Karpas-422 (cell line): ENCODE measurements at regions not wholly inside any gene's neighbourhood (a gene's known extent, or its start where the extent isn't known, plus 50 kb on each side); places are given as distances from the start of the nearest gene placed in this dataset.

Experiments
- DNase-seq: peaks from one replicate; pipeline ENCODE4 v3.0.0-alpha.2; 2015
- H2AFZ ChIP-seq: fragments of 200-600 bp; sonication (generic); 2 replicates; pipeline ENCODE4 v1.6.1; 2014; ENCODE audit warnings: antibody characterized with exemption, low read length, mixed read lengths
- H3K27ac ChIP-seq: fragments of 200-600 bp; sonication (generic); 2 replicates; pipeline ENCODE4 v1.5.1; 2014; ENCODE audit warnings: mild to moderate bottlenecking, low read length, moderate library complexity
- H3K27me3 ChIP-seq: fragments of 200-600 bp; sonication (generic); 2 replicates; pipeline ENCODE4 v1.6.1; 2014; ENCODE audit warnings: low read length, mixed read lengths
- H3K36me3 ChIP-seq: fragments of 200-600 bp; sonication (generic); 2 replicates; pipeline ENCODE4 v1.6.1; 2014; ENCODE audit warnings: low read length, mixed read lengths; ENCODE audit not compliant: insufficient read depth
- H3K4me1 ChIP-seq: fragments of 200-600 bp; sonication (generic); 2 replicates; pipeline ENCODE4 v1.6.1; 2014; ENCODE audit warnings: mild to moderate bottlenecking, low read length, mixed read lengths
- H3K4me2 ChIP-seq: fragments of 200-600 bp; sonication (generic); 2 replicates; pipeline ENCODE4 v1.6.1; 2014; ENCODE audit warnings: low read length, low read depth, mild to moderate bottlenecking; ENCODE audit not compliant: poor library complexity, severe bottlenecking
- H3K4me3 ChIP-seq: fragments of 200-600 bp; sonication (generic); 2 replicates; pipeline ENCODE4 v1.5.1; 2014; ENCODE audit warnings: mild to moderate bottlenecking, antibody characterized with exemption, low read length, mixed read lengths
- H3K79me2 ChIP-seq: fragments of 200-600 bp; sonication (generic); 2 replicates; pipeline ENCODE4 v1.6.1; 2014; ENCODE audit warnings: mild to moderate bottlenecking, low read length, mixed read lengths
- H3K9ac ChIP-seq: fragments of 200-600 bp; sonication (generic); 2 replicates; pipeline ENCODE4 v1.6.0; 2014; ENCODE audit warnings: low read length
- H3K9me2 ChIP-seq: fragments of 200-600 bp; sonication (generic), shearing (Covaris generic); replicated peaks from 2 replicates; pipeline ENCODE4 v1.6.0; 2014; ENCODE audit warnings: mild to moderate bottlenecking, low read length, moderate library complexity; ENCODE audit not compliant: insufficient read depth
- H3K9me3 ChIP-seq: fragments of 300-700, 200-600 bp; sonication (generic); 2 replicates; pipeline ENCODE4 v1.6.1; 2014; ENCODE audit warnings: low read length, mixed read lengths
- H4K20me1 ChIP-seq: fragments of 200-600 bp; sonication (generic); 2 replicates; pipeline ENCODE4 v1.6.1; 2014; ENCODE audit warnings: mild to moderate bottlenecking, antibody characterized with exemption, low read length, low read depth; ENCODE audit not compliant: insufficient read depth

DNA sequence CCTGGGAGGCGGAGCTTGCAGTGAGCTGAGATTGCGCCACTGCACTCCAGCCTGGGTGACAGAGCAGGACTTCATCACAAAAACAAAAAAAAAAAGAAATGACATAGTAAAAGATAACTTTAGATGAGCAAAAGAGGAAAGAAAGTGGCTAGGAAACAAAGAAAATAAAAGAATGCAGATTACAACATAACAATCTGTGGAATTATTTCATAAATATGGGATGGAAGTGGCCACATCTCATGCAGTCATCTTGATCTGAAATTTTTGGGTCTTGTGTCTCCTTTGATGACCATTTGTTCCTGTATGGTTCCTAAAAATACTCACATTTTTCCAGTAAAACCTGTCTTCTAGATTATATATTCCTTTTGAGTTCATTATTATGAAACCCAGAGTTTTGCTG, 271.4 kb downstream of the SPRY1 start:
- no peak overlapping the region for H3K4me2 ChIP-seq
- no peak overlapping the region for H3K9ac ChIP-seq
- no peak overlapping the region for H3K27ac ChIP-seq
- no peaks in the 10 kb centered on the region for H4K20me1 ChIP-seq
- H3K36me3 ChIP-seq = no peaks in the 10 kb centered on the region
- no peaks in the 10 kb centered on the region for H3K9me3 ChIP-seq
- H3K4me1 ChIP-seq = no peaks in the 10 kb centered on the region
- H3K9me2 ChIP-seq = no peaks in the 10 kb centered on the region
- H2AFZ ChIP-seq = no peak overlapping the region
- no peaks in the 10 kb centered on the region for H3K79me2 ChIP-seq
- no peaks in the 10 kb centered on the region for H3K27me3 ChIP-seq
- DNase-seq = no peak
- H3K4me3 ChIP-seq = no peak overlapping the region

GRCh38 chr4:123671636-123672404, 275.2 kb downstream of the SPRY1 start:
- no peaks in the 10 kb centered on the region for H3K36me3 ChIP-seq
- H3K27ac ChIP-seq = no peak overlapping the region
- no peaks in the 10 kb centered on the region for H3K79me2 ChIP-seq
- H3K9me3 ChIP-seq = no peaks in the 10 kb centered on the region
- no peak overlapping the region for H3K4me3 ChIP-seq
- H3K27me3 ChIP-seq = no peaks in the 10 kb centered on the region
- no peaks in the 10 kb centered on the region for H3K9me2 ChIP-seq
- no peaks in the 10 kb centered on the region for H4K20me1 ChIP-seq
- no peak for DNase-seq
- no peak overlapping the region for H3K4me2 ChIP-seq
- no peak overlapping the region for H3K9ac ChIP-seq
- no peaks in the 10 kb centered on the region for H3K4me1 ChIP-seq
- H2AFZ ChIP-seq = no peak overlapping the region

GRCh38 chr4:123672987-123673386, 276.4 kb downstream of the SPRY1 start:
- Histone ChIP-seq H3K27me3 (no peaks in the 10 kb centered on the region), H3K4me1 (no peaks in the 10 kb centered on the region), H3K36me3 (no peaks in the 10 kb centered on the region), H3K9ac (no peak overlapping the region), H3K9me2 (no peaks in the 10 kb centered on the region), H4K20me1 (no peaks in the 10 kb centered on the region), H3K4me3 (no peak overlapping the region), H3K9me3 (no peaks in the 10 kb centered on the region), H3K27ac (no peak overlapping the region), H3K4me2 (no peak overlapping the region), H2AFZ (no peak overlapping the region), H3K79me2 (no peaks in the 10 kb centered on the region)
- DNase-seq = no peak

GRCh38 chr4:123673971-123674370, 277.4 kb downstream of the SPRY1 start:
- no peak overlapping the region for H3K4me3 ChIP-seq
- H3K9ac ChIP-seq = no peak overlapping the region
- H3K36me3 ChIP-seq = no peaks in the 10 kb centered on the region
- H3K4me2 ChIP-seq = no peak overlapping the region
- no peak overlapping the region for H2AFZ ChIP-seq
- H3K27me3 ChIP-seq = no peaks in the 10 kb centered on the region
- no peaks in the 10 kb centered on the region for H3K9me3 ChIP-seq
- no peak overlapping the region for H3K27ac ChIP-seq
- no peaks in the 10 kb centered on the region for H3K9me2 ChIP-seq
- no peak for DNase-seq
- H4K20me1 ChIP-seq = no peaks in the 10 kb centered on the region
- no peaks in the 10 kb centered on the region for H3K79me2 ChIP-seq
- H3K4me1 ChIP-seq = no peaks in the 10 kb centered on the region

- no peak overlapping the region for H3K9ac ChIP-seq
- no peaks in the 10 kb centered on the region for H3K9me3 ChIP-seq
- no peak for DNase-seq
- no peaks in the 10 kb centered on the region for H4K20me1 ChIP-seq
- no peaks in the 10 kb centered on the region for H3K9me2 ChIP-seq
- no peaks in the 10 kb centered on the region for H3K27me3 ChIP-seq
- H3K4me3 ChIP-seq = no peak overlapping the region
- no peaks in the 10 kb centered on the region for H3K79me2 ChIP-seq
- no peak overlapping the region for H3K4me2 ChIP-seq
- H3K4me1 ChIP-seq = no peaks in the 10 kb centered on the region
- H2AFZ ChIP-seq = no peak overlapping the region
- H3K27ac ChIP-seq = no peak overlapping the region
- H3K36me3 ChIP-seq = no peaks in the 10 kb centered on the region
Measured at GRCh38 chr4:123674762-123675465, 278.3 kb downstream of the SPRY1 start.

DNA sequence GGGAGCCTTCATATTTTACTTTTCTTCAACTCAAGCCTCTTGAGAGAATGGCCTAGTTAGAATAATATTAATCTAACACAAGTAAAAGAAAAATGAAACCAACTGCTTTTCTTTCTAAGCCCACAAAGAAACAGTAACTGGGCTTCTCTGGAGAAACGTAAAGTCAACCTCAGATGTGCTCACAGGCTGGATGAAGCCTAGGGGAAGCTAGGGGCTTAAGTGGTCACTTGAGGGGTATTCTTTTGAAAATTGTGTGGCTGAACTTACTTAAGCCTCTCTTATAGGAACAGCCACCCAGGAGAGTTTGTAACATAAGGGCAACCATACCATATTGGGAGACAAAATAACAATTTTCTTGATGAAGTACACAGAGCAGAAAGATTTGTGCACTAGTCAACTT, 279.0 kb downstream of the SPRY1 start:
- DNase-seq = no peak
- H3K4me3 ChIP-seq = no peak overlapping the region
- H3K27me3 ChIP-seq = no peaks in the 10 kb centered on the region
- no peak overlapping the region for H3K27ac ChIP-seq
- no peaks in the 10 kb centered on the region for H3K9me2 ChIP-seq
- H2AFZ ChIP-seq = no peak overlapping the region
- H3K36me3 ChIP-seq = no peaks in the 10 kb centered on the region
- no peaks in the 10 kb centered on the region for H4K20me1 ChIP-seq
- H3K9me3 ChIP-seq = no peaks in the 10 kb centered on the region
- no peaks in the 10 kb centered on the region for H3K4me1 ChIP-seq
- H3K4me2 ChIP-seq = no peak overlapping the region
- H3K79me2 ChIP-seq = no peaks in the 10 kb centered on the region
- H3K9ac ChIP-seq = no peak overlapping the region

- Histone ChIP-seq H3K27me3 (no peaks in the 10 kb centered on the region), H3K4me3 (no peak overlapping the region), H3K79me2 (no peaks in the 10 kb centered on the region), H3K4me2 (no peak overlapping the region), H3K4me1 (no peaks in the 10 kb centered on the region), H3K9me3 (no peaks in the 10 kb centered on the region), H3K9me2 (no peaks in the 10 kb centered on the region), H3K27ac (no peak overlapping the region), H4K20me1 (no peaks in the 10 kb centered on the region), H3K9ac (no peak overlapping the region), H3K36me3 (no peaks in the 10 kb centered on the region), H2AFZ (no peak overlapping the region)
- DNase-seq = no peak
Measured at GRCh38 chr4:123676071-123676889, 279.7 kb downstream of the SPRY1 start.

GRCh38 chr4:123676890-123677229, 280.3 kb downstream of the SPRY1 start:
- Histone ChIP-seq H3K4me3 (no peak overlapping the region), H3K4me2 (no peak overlapping the region), H2AFZ (no peak overlapping the region), H3K36me3 (no peaks in the 10 kb centered on the region), H3K27ac (no peak overlapping the region), H3K27me3 (no peaks in the 10 kb centered on the region), H3K9me3 (no peaks in the 10 kb centered on the region), H3K9ac (no peak overlapping the region), H3K9me2 (no peaks in the 10 kb centered on the region), H3K79me2 (no peaks in the 10 kb centered on the region), H3K4me1 (no peaks in the 10 kb centered on the region), H4K20me1 (no peaks in the 10 kb centered on the region)
- DNase-seq = no peak
